Fibroblast of peridontal ligament (primary cell): ENCODE measurements at regions not wholly inside any gene's neighbourhood (a gene's known extent, or its start where the extent isn't known, plus 50 kb on each side); places are given as distances from the start of the nearest gene placed in this dataset.
"Not testable (repeated sequence)": the region's sequence is repeated elsewhere in the genome, so short reads cannot be mapped to it uniquely, and the experiment has no call there.

Experiments
- DNase-seq: peaks from one replicate; pipeline ENCODE4 v3.0.0-alpha.2; 2010; ENCODE audit errors: extremely low read depth

DNA sequence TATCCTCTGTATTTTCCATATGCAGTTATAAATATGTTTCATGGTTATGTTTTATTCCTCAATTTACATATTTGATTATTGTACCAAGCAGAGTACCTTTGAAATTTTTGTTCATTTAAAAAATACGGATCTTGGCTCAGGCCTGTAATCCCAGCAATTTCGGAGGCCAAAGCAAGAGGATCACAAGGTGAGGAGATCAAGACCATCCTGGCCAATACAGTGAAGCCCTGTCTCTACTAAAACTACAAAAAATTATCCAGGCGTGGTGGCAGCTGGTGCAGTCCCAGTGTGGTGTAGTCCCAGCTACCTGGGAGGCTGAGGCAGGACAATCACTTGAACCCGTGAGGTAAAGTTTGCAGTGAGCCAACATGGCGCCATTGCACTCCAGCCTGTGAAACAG is 251.2 kb upstream of the TPTE start:
- DNase-seq, result peak; percentile 36

DNA sequence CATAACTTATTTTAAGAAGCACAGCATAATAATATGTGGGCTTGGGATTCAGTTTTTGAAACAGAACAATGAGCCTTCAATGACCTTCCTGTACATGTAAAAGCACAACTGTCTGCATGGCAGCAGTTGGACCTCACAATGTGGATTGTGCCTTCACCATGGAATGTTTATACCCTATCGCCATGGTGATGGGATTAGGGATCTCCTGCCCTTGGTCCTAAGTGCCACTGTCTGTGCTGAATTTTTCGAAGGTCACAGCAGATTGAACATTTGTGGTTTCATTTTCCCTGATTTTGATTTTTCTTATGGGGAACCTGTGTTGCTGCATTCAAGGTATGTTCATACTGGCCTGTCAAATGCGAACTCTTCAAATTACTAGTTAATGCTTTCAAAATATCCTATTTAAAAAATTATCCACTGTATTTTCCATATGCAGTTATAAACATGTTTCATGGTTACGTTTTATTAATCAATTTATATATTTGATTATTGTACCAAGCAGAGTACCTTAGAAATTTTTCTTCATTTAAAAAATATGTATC is 249.6 kb upstream of the TPTE start:
- DNase-seq, result not testable (repeated sequence)

GRCh38 chr21:10272216-10272615 is 249.2 kb upstream of the TPTE start:
- DNase-seq, result peak; percentile 11

- DNase-seq, result peak; percentile 42
These were observed 248.2 kb upstream of the TPTE start for GRCh38 chr21:10273196-10273595.

GRCh38 chr21:10273794-10274338 is 247.5 kb upstream of the TPTE start:
- peak; percentile 0 for DNase-seq
